ENCODE measurements at regions not wholly inside any gene's neighbourhood (a gene's known extent, or its start where the extent isn't known, plus 50 kb on each side); places are given as distances from the start of the nearest gene placed in this dataset.

- TF ChIP-seq, protein P1, sequence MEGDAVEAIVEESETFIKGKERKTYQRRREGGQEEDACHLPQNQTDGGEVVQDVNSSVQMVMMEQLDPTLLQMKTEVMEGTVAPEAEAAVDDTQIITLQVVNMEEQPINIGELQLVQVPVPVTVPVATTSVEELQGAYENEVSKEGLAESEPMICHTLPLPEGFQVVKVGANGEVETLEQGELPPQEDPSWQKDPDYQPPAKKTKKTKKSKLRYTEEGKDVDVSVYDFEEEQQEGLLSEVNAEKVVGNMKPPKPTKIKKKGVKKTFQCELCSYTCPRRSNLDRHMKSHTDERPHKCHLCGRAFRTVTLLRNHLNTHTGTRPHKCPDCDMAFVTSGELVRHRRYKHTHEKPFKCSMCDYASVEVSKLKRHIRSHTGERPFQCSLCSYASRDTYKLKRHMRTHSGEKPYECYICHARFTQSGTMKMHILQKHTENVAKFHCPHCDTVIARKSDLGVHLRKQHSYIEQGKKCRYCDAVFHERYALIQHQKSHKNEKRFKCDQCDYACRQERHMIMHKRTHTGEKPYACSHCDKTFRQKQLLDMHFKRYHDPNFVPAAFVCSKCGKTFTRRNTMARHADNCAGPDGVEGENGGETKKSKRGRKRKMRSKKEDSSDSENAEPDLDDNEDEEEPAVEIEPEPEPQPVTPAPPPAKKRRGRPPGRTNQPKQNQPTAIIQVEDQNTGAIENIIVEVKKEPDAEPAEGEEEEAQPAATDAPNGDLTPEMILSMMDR (IDR thresholded peaks at IDR 0.05; ENCODE audit: low read length) = no peak
- TF ChIP-seq EZH2 (optimal IDR thresholded peaks at IDR 0.05; ENCODE audit: low read depth, low read length) (no peak), EZH2phosphoT487 (IDR thresholded peaks at IDR 0.05; ENCODE audit: low read length) (no peak)
These were observed 438.5 kb downstream of the ZNF536 start for GRCh38 chr19:30810726-30811125.

Data from MM.1S (cell line).